ENCODE measurements at regions not wholly inside any gene's neighbourhood (a gene's known extent, or its start where the extent isn't known, plus 50 kb on each side); places are given as distances from the start of the nearest gene placed in this dataset.

DNA sequence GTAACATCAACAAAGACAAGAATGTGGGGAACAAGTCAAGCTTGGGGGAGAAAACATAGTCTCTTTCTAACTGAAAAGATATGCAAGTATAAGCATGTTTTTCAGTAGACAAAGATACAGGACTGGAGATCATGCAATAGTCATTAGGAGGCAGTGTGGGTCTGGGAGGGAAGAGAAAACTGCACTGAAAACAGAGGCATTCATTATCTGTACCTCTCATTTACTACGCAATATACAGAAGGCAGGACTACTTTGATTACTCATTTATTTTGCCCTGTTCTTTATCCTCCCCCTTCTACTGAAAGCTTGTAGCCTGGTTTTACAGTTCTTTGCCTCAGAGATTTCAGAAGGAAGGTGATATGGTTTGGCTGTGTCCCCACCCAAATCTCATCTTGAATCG lies 341.2 kb downstream of the CRPPA start:
- intact Hi-C loops (cut with DNase I, micrococcal nuclease) = no loop called here
- ATAC-seq (no peak), DNase-seq (no peak)

GRCh38 chr7:16079723-16080122 lies 341.6 kb downstream of the CRPPA start:
- no peak for ATAC-seq
- no peak for DNase-seq
- intact Hi-C loops (cut with DNase I, micrococcal nuclease) = loop anchor here in 1 of 2 donors (5.0 to 10.0 kb wide), 2 partner anchors 483 to 775 kb away; no protein-coding TSS in a partner anchor

DNA sequence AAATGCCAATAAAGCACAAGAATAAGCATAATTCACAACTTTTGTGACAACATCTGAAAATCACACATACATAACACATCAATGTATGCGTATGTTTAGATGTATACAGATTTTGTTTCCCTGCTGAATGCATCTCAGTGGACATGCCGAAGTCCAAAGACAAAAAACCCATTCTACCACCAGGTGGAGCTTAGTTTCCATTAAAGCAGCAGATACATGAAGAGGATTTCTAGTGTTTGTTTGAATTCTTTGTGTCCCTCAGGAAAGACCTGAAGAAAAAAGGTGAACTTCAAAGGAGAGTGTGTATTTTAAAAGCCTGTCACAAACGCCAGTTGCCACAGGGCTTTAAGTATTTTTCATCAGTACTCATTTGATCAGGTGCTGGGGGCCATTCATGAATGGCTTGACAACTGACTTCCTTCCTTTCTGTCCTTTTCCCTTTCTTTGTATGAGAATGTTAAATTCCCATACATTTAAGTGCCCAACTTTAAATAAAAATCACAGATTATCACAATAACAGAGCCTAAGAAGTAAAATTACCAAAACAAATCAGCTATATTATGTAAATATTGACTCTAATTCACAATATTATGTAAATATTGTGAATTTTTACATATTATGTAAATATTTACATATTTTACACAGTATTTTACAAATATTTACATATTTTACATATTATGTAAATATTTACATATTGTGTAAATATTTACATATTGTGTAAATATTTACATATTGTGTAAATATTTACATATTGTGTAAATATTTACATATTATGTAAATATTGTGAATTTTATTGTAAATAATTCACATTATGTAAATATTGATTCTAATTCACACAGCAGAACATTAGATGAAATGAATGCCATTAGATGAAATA lies 343.0 kb downstream of the CRPPA start:
- ATAC-seq (peak; percentile 78), DNase-seq (peak in 1 of 2 donors; percentile 6)
- intact Hi-C loops (cut with DNase I, micrococcal nuclease) = loop anchor here in 1 of 2 donors (5.0 to 10.0 kb wide), 2 partner anchors 484 to 774 kb away; no protein-coding TSS in a partner anchor

GRCh38 chr7:16071246-16071857 lies 350.0 kb downstream of the CRPPA start:
- intact Hi-C loops (cut with DNase I, micrococcal nuclease) = loop anchor here in 1 of 2 donors (10.0 kb wide), 1 partner anchor 767 kb away; no protein-coding TSS in a partner anchor
- ATAC-seq = peak; percentile 57
- DNase-seq = no peak

DNA sequence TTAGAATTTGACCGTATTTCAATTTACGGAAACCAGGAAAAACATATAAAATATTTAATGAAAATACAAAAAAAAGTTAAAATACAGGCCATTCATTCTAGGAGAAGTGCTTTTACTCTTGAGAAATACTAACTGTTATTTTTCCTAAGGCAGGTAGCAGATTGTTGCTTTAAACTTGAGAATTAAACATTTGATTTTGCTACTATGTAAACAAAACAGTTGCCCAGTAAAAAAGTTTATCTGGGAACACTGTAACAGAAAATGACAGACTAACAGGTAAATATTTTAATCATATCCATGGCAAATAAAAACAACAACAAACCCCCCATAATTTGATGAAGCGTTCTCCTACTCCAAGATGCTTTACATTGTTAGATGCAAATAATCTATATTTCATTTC lies 350.5 kb downstream of the CRPPA start:
- ATAC-seq = no peak
- intact Hi-C loops (cut with DNase I, micrococcal nuclease) = loop anchor here in 1 of 2 donors (10.0 kb wide), 1 partner anchor 766 kb away; no protein-coding TSS in a partner anchor
- no peak for DNase-seq

GRCh38 chr7:16069998-16070397 lies 351.3 kb downstream of the CRPPA start:
- intact Hi-C loops (cut with DNase I, micrococcal nuclease) = loop anchor here in 1 of 2 donors (10.0 kb wide), 2 partner anchors 515 to 765 kb away; no protein-coding TSS in a partner anchor
- DNase-seq (no peak), ATAC-seq (no peak)

DNA sequence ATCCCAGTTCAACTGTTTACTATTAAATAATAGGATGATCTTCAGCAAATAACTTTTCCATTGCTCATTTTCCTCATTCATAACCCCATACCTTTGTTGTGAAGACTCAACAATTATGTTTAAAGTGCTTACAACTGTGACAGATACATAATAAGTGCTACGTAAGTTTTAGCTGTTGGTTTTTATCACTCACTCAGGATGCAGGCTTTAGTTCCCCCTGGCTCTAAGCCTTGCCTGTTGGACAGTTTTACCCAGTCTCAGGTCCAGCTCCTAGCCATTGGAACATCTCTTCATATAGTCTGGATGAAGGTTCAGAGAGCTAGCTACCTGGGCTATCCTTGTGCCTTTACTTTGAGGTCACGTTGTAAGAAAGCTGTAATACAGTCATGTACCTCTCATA lies 353.2 kb downstream of the CRPPA start:
- ATAC-seq (no peak), DNase-seq (no peak)
- intact Hi-C loops (cut with DNase I, micrococcal nuclease) = loop anchor here in 1 of 2 donors (10.0 kb wide), 1 partner anchor 513 kb away; no protein-coding TSS in a partner anchor

DNA sequence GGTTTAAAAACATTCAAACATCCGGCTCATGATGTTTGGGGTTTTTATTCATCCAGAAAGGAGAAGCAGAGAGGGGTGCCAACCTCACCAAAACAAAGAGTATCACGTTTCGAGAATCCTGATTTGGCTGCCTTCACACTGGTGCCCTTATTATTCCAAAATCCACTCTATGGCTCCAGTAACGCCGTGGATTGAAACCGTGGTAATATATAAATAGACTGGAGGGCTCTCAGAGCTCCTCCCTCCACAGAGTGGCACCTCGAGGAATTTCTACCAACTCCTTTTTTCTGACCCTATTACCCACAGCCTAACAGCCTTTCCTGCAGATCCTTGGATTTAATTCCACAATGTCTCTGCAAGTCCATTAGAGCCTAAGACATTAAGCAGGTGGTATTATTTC lies 353.6 kb downstream of the CRPPA start:
- ATAC-seq (no peak), DNase-seq (no peak)
- intact Hi-C loops (cut with DNase I, micrococcal nuclease) = loop anchor here in 1 of 2 donors (10.0 kb wide), 1 partner anchor 513 kb away; no protein-coding TSS in a partner anchor

DNA sequence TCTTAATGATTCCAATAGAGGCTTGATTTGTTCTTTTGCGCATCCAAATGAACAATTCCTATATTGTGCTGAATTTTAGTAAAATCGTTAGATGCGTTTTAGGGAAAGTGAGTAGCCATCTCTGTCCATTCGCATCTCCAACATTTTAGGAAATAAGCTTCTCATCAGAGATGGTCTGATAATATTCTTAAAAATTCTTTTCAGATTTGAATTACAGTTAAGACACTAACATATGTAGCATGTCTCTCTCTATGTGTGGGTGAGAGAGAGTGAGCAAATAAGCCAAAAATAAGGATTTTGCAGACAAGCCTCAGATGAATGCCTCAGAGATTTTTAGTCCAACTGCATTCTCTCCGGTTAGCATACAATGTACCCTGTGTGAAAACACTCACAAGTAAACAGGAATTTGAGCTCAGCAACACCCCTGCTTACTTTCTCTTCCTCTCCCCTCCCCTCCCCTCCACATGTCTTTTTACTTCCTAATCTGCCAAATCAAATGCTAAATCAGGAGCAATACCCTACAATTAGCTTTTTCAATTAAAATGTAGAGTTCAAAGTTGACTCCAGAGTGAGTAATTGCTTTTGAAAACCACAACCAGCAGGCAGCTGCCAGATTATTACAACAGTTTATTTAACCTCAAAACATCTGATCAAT lies 354.4 kb downstream of the CRPPA start:
- intact Hi-C loops (cut with DNase I, micrococcal nuclease) = loop anchor here in 1 of 2 donors (10.0 kb wide), 1 partner anchor 512 kb away; no protein-coding TSS in a partner anchor
- DNase-seq (no peak), ATAC-seq (no peak)

DNA sequence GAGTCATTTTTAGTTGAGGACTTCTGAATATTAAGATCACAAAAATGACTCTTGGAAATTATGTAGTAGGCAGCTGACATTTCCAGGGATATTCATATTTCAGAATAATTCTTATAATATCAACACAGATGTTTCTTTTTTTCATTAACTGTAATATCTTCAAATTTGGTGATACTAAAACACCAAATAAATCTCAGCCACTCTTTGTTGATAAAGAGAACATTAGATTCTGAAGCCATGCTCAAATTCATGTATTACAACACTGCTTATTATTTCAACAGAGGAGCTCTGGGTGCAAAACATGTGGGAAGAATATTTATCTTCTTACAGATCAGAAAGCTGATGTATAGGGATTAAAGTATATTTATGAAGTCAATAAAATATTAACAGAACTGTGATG lies 355.4 kb downstream of the CRPPA start:
- intact Hi-C loops (cut with DNase I, micrococcal nuclease) = loop anchor here in 1 of 2 donors (10.0 kb wide), 1 partner anchor 511 kb away; no protein-coding TSS in a partner anchor
- no peak for DNase-seq
- ATAC-seq = no peak

- intact Hi-C loops (cut with DNase I, micrococcal nuclease) = loop anchor here in 1 of 2 donors (10.0 kb wide), 1 partner anchor 509 kb away; no protein-coding TSS in a partner anchor
- DNase-seq (no peak), ATAC-seq (no peak)
These were observed 357.3 kb downstream of the CRPPA start for GRCh38 chr7:16063716-16064675.

- intact Hi-C loops (cut with DNase I, micrococcal nuclease) = loop anchor here in 1 of 2 donors (10.0 kb wide), 1 partner anchor 508 kb away; no protein-coding TSS in a partner anchor
- DNase-seq (no peak), ATAC-seq (no peak)
These were observed 358.1 kb downstream of the CRPPA start for GRCh38 chr7:16063221-16063620.

DNA sequence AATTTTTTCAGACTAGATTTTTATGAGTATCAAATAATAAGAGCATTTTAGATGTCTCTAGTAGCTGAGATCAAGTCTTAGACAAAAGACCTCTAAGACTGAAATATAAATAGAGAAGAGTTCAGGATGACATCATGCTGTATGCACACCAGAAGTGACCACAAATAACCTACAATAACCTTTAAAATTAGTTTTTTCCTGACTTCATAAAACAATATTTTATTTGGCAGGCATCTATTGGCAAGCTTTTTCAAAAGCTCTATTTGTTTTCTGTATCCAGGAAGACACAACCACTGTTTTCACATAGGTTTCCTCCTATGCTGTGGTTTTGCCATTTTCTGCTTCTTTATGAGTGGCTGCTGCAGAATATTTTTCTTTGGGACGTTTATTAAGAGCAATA lies 359.1 kb downstream of the CRPPA start:
- intact Hi-C loops (cut with DNase I, micrococcal nuclease) = loop anchor here in 1 of 2 donors (10.0 kb wide), 1 partner anchor 507 kb away; no protein-coding TSS in a partner anchor
- ATAC-seq (no peak), DNase-seq (no peak)

DNA sequence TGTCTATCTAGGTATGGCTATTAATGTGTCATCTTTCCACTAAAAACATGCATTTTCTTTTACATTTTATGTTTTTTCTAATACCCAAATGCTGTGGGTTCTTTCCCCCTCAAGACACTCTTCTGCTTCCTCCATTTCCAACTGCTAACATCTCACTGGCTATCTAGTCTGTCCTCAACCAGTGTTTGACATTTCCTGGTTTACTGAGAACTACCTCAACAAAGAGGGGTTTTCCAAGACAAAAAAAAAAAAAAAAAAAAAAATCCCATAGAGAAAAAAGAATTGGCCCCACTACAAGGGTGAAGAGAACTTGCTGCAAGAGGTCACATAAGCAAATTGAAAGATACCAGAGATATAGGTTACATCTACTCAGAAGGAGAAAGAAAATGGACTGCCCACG lies 359.7 kb downstream of the CRPPA start:
- intact Hi-C loops (cut with DNase I, micrococcal nuclease) = loop anchor here in 1 of 2 donors (10.0 kb wide), 1 partner anchor 507 kb away; no protein-coding TSS in a partner anchor
- DNase-seq (no peak), ATAC-seq (no peak)

- ATAC-seq (no peak), DNase-seq (no peak)
- intact Hi-C loops (cut with DNase I, micrococcal nuclease) = loop anchor here in 1 of 2 donors (10.0 kb wide), 1 partner anchor 506 kb away; no protein-coding TSS in a partner anchor
These were observed 360.3 kb downstream of the CRPPA start for GRCh38 chr7:16061011-16061410.

- intact Hi-C loops (cut with DNase I, micrococcal nuclease) = loop anchor here in 1 of 2 donors (10.0 kb wide), 1 partner anchor 506 kb away; no protein-coding TSS in a partner anchor
- ATAC-seq (no peak), DNase-seq (no peak)
These were observed 360.8 kb downstream of the CRPPA start for GRCh38 chr7:16060502-16060901.

DNA sequence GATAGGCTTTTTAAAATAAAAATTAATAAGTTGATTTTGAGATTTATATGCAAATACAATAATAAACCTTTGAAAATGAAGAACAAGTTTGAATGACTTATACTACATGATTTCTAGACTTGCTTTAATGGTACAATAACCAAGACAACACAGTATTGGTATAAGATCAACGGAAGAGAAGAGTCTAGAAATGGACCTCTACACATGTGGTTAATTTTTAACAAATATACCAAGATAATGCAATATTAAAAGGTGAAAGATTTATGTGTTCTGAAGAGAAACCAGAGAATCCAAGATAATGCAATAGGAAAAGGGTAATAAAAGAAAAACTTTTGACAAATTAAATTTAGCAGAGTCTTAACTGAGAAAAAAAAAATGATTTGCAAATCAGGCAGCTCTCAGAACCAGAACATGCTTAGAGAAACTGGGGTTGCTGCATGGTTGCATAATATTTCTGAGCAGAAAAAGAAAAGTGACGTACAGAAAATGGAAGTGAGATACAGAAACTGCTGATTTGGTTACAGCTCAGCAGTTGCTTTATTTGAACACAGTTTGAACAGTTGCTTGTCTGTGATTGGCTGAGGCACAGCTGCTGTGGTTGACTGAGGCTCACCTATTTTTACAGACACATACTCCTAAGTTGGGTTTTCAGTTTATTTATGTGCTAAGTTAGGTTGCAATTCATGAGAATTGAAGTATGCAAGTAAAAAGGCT lies 365.9 kb downstream of the CRPPA start:
- intact Hi-C loops (cut with DNase I, micrococcal nuclease) = no loop called here
- ATAC-seq (no peak), DNase-seq (no peak)
